Fibroblast of mammary gland (primary cell): ENCODE measurements at regions not wholly inside any gene's neighbourhood (a gene's known extent, or its start where the extent isn't known, plus 50 kb on each side); places are given as distances from the start of the nearest gene placed in this dataset.
"Not testable (repeated sequence)": the region's sequence is repeated elsewhere in the genome, so short reads cannot be mapped to it uniquely, and the experiment has no call there.

Experiments used
- DNase-seq: peaks from one replicate; pipeline ENCODE4 v3.0.0-alpha.2; 2010; ENCODE audit warnings: low read depth
- H3K4me3 ChIP-seq: 2 replicates; pipeline ENCODE4 v1.5.1; 2011; ENCODE audit warnings: low read depth, mild to moderate bottlenecking, low read length, moderate library complexity; ENCODE audit not compliant: control insufficient read depth
- CTCF ChIP-seq: conservative IDR thresholded peaks from 2 replicates; pipeline ENCODE4 v1.5.1; 2011; ENCODE audit warnings: low read depth, low read length, inconsistent platforms; ENCODE audit not compliant: control insufficient read depth, insufficient read depth

- no peak for TF ChIP-seq CTCF
- DNase-seq = no peak
- no peak overlapping the region for H3K4me3 ChIP-seq
Observed at GRCh38 chr20:30489614-30490003, 767.9 kb upstream of the DEFB115 start.

GRCh38 chr20:30491016-30491415 lies 766.4 kb upstream of the DEFB115 start:
- no peak for TF ChIP-seq CTCF
- DNase-seq = no peak
- H3K4me3 ChIP-seq = no peak overlapping the region

- H3K4me3 ChIP-seq, DNase-seq: not testable (repeated sequence)
Observed at GRCh38 chr20:30496656-30497055, 760.8 kb upstream of the DEFB115 start.

GRCh38 chr20:30497191-30497590 lies 760.3 kb upstream of the DEFB115 start:
- not testable (repeated sequence) for H3K4me3 ChIP-seq, DNase-seq

GRCh38 chr20:30499123-30499522 lies 758.3 kb upstream of the DEFB115 start:
- TF ChIP-seq CTCF = no peak
- no peak for DNase-seq
- H3K4me3 ChIP-seq = no peak overlapping the region

- DNase-seq, H3K4me3 ChIP-seq: not testable (repeated sequence)
Observed at GRCh38 chr20:30499716-30500446, 757.6 kb upstream of the DEFB115 start.

GRCh38 chr20:30500447-30500820 lies 757.0 kb upstream of the DEFB115 start:
- not testable (repeated sequence) for H3K4me3 ChIP-seq
- DNase-seq = peak; percentile 22

- no peak for DNase-seq
Observed at GRCh38 chr20:30500829-30501440, 756.5 kb upstream of the DEFB115 start.

More at GRCh38 chr20:30500829-30501440, 756.5 kb upstream of the DEFB115 start:
- no peak for TF ChIP-seq CTCF
- no peak overlapping the region for H3K4me3 ChIP-seq
